ENCODE measurements at regions not wholly inside any gene's neighbourhood (a gene's known extent, or its start where the extent isn't known, plus 50 kb on each side); places are given as distances from the start of the nearest gene placed in this dataset.

GRCh38 chr16:5858180-5858579 lies 760.6 kb upstream of the EEF2KMT start:
- DNase-seq (ENCODE audit: extremely low spot score): no peak
- POLR2A ChIA-PET: no interaction called here
- no peak for TF ChIP-seq CTCF (IDR thresholded peaks at IDR 0.05; ENCODE audit: control extremely low read depth, extremely low read depth, low read depth, missing control alignments)
- CTCF ChIA-PET: no interaction called here

- POLR2A ChIA-PET: no interaction called here
- DNase-seq (ENCODE audit: extremely low spot score): no peak
- CTCF ChIA-PET: interaction anchor here (0.9 kb wide), 1 partner anchor 13 kb away, joined by 3 read pairs; no protein-coding TSS in a partner anchor
- no peak for TF ChIP-seq CTCF (IDR thresholded peaks at IDR 0.05; ENCODE audit: control extremely low read depth, extremely low read depth, low read depth, missing control alignments)
These were observed 756.4 kb upstream of the EEF2KMT start for GRCh38 chr16:5854027-5854426.

GRCh38 chr16:5852151-5852550 lies 754.6 kb upstream of the EEF2KMT start:
- ChIA-PET CTCF (no interaction called here), POLR2A (no interaction called here)
- no peak for DNase-seq (ENCODE audit: extremely low spot score)
- TF ChIP-seq CTCF (IDR thresholded peaks at IDR 0.05; ENCODE audit: control extremely low read depth, extremely low read depth, low read depth, missing control alignments): no peak

GRCh38 chr16:5851393-5851982 lies 753.9 kb upstream of the EEF2KMT start:
- no peak for TF ChIP-seq CTCF (IDR thresholded peaks at IDR 0.05; ENCODE audit: control extremely low read depth, extremely low read depth, low read depth, missing control alignments)
- DNase-seq (ENCODE audit: extremely low spot score): no peak
- CTCF ChIA-PET: no interaction called here

GRCh38 chr16:5850632-5851392 lies 753.2 kb upstream of the EEF2KMT start:
- CTCF ChIA-PET: no interaction called here
- no peak for DNase-seq (ENCODE audit: extremely low spot score)
- POLR2A ChIA-PET: no interaction called here
- TF ChIP-seq CTCF (IDR thresholded peaks at IDR 0.05; ENCODE audit: control extremely low read depth, extremely low read depth, low read depth, missing control alignments): no peak

More at GRCh38 chr16:5851393-5851982, 753.9 kb upstream of the EEF2KMT start:
- POLR2A ChIA-PET: no interaction called here

- DNase-seq (ENCODE audit: extremely low spot score): no peak
- TF ChIP-seq CTCF (IDR thresholded peaks at IDR 0.05; ENCODE audit: control extremely low read depth, extremely low read depth, low read depth, missing control alignments): no peak
- POLR2A ChIA-PET: no interaction called here
- CTCF ChIA-PET: no interaction called here
These were observed 747.5 kb upstream of the EEF2KMT start for GRCh38 chr16:5845046-5845445.
